Heart left ventricle (tissue), 16 donors: ENCODE measurements at regions not wholly inside any gene's neighbourhood (a gene's known extent, or its start where the extent isn't known, plus 50 kb on each side); places are given as distances from the start of the nearest gene placed in this dataset.
"Not testable (repeated sequence)": the region's sequence is repeated elsewhere in the genome, so short reads cannot be mapped to it uniquely, and the experiment has no call there.

ENCODE experiments used
- ATAC-seq, 4 donors: fragments of 200-7000 bp; cut with Tn5 transposase; one replicate each; pipeline ENCODE4 v1.9.1; 2020 to 2022; ENCODE audit warnings: moderate library complexity in 4 of 4, mild to moderate bottlenecking in 3 of 4, moderate number of reproducible peaks in 1 of 4
- DNase-seq, 5 donors: peaks; one replicate each; pipeline ENCODE4 v3.0.0-alpha.2; 2020
- H3K27ac ChIP-seq, 12 donors: fragments of 200-600 bp; sonication (generic) in 4 of 12; one replicate each; pipeline versions ENCODE4 v1.5.0 to v1.8.0; 2016 to 2022; ENCODE audit warnings: mild to moderate bottlenecking in 2 of 12
- H3K27me3 ChIP-seq, 9 donors: fragments of 200-600 bp; sonication (generic) in 2 of 9; one replicate each; pipeline versions ENCODE4 v1.5.1 to v1.8.0; 2016 to 2022; ENCODE audit warnings: mild to moderate bottlenecking in 3 of 9
- H3K36me3 ChIP-seq, 9 donors: fragments of 200-600 bp; sonication (generic) in 2 of 9; one replicate each; pipeline versions ENCODE4 v1.5.0 to v1.8.0; 2018 to 2022; ENCODE audit warnings: mild to moderate bottlenecking in 2 of 9
- H3K4me1 ChIP-seq, 12 donors: fragments of 200-600 bp; sonication (generic) in 4 of 12; one replicate each; pipeline versions ENCODE4 v1.5.0 to v1.8.0; 2016 to 2022; ENCODE audit warnings: mild to moderate bottlenecking in 3 of 12
- H3K4me3 ChIP-seq, 12 donors: fragments of 200-600 bp; sonication (generic) in 4 of 12; one replicate each; pipeline versions ENCODE4 v1.5.0 to v1.8.0; 2017 to 2022; ENCODE audit warnings: mild to moderate bottlenecking in 9 of 12, moderate library complexity in 4 of 12
- H3K9me3 ChIP-seq, 12 donors: fragments of 200-600 bp; sonication (generic) in 4 of 12; one replicate each; pipeline versions ENCODE4 v1.5.0 to v1.8.0; 2016 to 2022; ENCODE audit warnings: mild to moderate bottlenecking in 1 of 12
- POLR2A ChIP-seq, 2 donors: fragments of 450-650 bp; IDR thresholded peaks; one replicate each; pipeline ENCODE4 v1.6.1; 2017; ENCODE audit warnings: antibody characterized with exemption in 2 of 2, mild to moderate bottlenecking in 2 of 2, moderate library complexity in 2 of 2
- WGBS, 4 donors: extraction: QIAGEN DNeasy Blood & Tissue Kit in 2 of 4; methylation state at CpG; one replicate each; pipeline versions ENCODE4 v1.1.5 to v1.1.7; 2013 to 2018; 5-methylcytosine and 5-hydroxymethylcytosine counted together
- intact Hi-C, 10 donors: fragments of 100-400 bp; cut with DNase I; formaldehyde crosslinking; loops; one replicate each; pipeline versions ENCODE4 v1.11.1 to v1.14.2; 2022
- TF ChIP-seq, protein P1 (sequence below), 12 donors: fragments of 200-600 bp; sonication (generic) in 4 of 12; IDR thresholded peaks; one replicate each; pipeline versions ENCODE4 v1.5.0 to v1.8.0; 2018 to 2022; ENCODE audit warnings: antibody characterized with exemption in 12 of 12, mild to moderate bottlenecking in 5 of 12
- donor health status: ischemic (EF 13 %, LVEDD 7.1; RV severe dilation, severe dysfunction).
- donor health status: healthy with polysubstance abuse.
- donor health status: DM: no; HTN: yes; CAD: no.
- donor health status: DM: no; HTN: no; CAD: no.
- donor health status: ischemic (EF 25% LVEDD 6.9; RV normal size, moderate dysfunction).
- donor health status: ischemic (EF 25% LVEDD 5.7; RV mildly dilated, moderate dysfunction).
- donor health status: healthy.
- donor health status: DM: yes; HTN: yes; CAD: no.
- donor health status: ischemic (EF 35%, LVEDD 5.7; RV mildly dilated, moderate dysfunction).
- donor health status: nonischemic (EF 11% LVEDD 7.7; RV severe dilation, severe dysfunction).
- donor health status: DM: yes; HTN: yes; CAD: no.
- donor health status: PGD.
- donor health status: ischemic (EF 29% LVEDD 5.4; RV normal size, mild dysfunction).
- donor health status: nonischemic (EF 23%, LVEDD 6.1; RV moderate dilation, normal function).

DNA sequence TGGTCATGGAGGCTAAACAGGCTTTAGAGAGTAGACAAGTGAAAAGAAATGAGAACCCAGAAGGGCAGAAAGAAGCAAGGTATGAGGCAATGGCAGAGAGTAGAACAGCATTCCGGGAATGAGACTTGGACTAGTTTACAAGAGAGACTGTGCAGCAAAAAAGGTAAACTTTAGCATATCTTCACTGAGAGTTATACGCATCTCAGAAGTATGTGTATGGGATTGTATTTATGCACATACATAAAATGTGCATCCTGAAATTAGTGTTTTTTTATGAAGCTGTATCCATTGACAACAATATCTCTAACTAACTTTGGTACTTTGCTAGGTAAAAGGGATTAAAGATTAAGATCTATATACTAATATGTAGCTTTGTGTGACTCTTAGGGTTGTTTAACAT is 753.6 kb downstream of the BCKDHB start:
- Histone ChIP-seq H3K27me3 (no peaks in the 10 kb centered on the region), H3K27ac (no peak overlapping the region), H3K36me3 (no peaks in the 10 kb centered on the region), H3K4me3 (no peak overlapping the region), H3K4me1 (no peaks in the 10 kb centered on the region), H3K9me3 (peaks cover 0 to 13% (median 4%) of the 10 kb centered on the region in 12 donors)
- intact Hi-C loops = no loop called here
- DNase-seq (no peak), ATAC-seq (no peak)
- 88 to 92% (median 89%) methylated on average over 2 of the region's 2 CpGs for WGBS, 4 donors
- TF ChIP-seq, protein P1, sequence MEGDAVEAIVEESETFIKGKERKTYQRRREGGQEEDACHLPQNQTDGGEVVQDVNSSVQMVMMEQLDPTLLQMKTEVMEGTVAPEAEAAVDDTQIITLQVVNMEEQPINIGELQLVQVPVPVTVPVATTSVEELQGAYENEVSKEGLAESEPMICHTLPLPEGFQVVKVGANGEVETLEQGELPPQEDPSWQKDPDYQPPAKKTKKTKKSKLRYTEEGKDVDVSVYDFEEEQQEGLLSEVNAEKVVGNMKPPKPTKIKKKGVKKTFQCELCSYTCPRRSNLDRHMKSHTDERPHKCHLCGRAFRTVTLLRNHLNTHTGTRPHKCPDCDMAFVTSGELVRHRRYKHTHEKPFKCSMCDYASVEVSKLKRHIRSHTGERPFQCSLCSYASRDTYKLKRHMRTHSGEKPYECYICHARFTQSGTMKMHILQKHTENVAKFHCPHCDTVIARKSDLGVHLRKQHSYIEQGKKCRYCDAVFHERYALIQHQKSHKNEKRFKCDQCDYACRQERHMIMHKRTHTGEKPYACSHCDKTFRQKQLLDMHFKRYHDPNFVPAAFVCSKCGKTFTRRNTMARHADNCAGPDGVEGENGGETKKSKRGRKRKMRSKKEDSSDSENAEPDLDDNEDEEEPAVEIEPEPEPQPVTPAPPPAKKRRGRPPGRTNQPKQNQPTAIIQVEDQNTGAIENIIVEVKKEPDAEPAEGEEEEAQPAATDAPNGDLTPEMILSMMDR (IDR thresholded peaks at IDR 0.05) = no peak
- TF ChIP-seq POLR2A (IDR thresholded peaks at IDR 0.05) = no peak

GRCh38 chr6:80847973-80848372 is 741.5 kb downstream of the BCKDHB start:
- 93 to 96% (median 96%) methylated on average over 7 to 12 of the region's 12 CpGs for WGBS, 4 donors
- H3K4me3 ChIP-seq, H3K27me3 ChIP-seq, DNase-seq, H3K4me1 ChIP-seq, H3K27ac ChIP-seq, intact Hi-C loops, ATAC-seq, H3K36me3 ChIP-seq: not testable (repeated sequence)
- H3K9me3 ChIP-seq = peaks cover 0 to 34% (median 18%) of the 10 kb centered on the region in 12 donors

GRCh38 chr6:80832337-80832736 is 725.9 kb downstream of the BCKDHB start:
- peaks cover 0 to 2% (median 0%) of the 10 kb centered on the region in 12 donors for H3K9me3 ChIP-seq
- TF ChIP-seq POLR2A (IDR thresholded peaks at IDR 0.05) = no peak
- TF ChIP-seq, protein P1 (IDR thresholded peaks at IDR 0.05) = no peak
- no peak overlapping the region for H3K27ac ChIP-seq
- intact Hi-C loops = no loop called here
- no peak for DNase-seq
- H3K4me1 ChIP-seq = no peaks in the 10 kb centered on the region
- 90 to 94% (median 91%) methylated on average over 3 of the region's 3 CpGs for WGBS, 4 donors
- no peaks in the 10 kb centered on the region for H3K27me3 ChIP-seq
- no peaks in the 10 kb centered on the region for H3K36me3 ChIP-seq
- no peak overlapping the region for H3K4me3 ChIP-seq
- no peak for ATAC-seq

DNA sequence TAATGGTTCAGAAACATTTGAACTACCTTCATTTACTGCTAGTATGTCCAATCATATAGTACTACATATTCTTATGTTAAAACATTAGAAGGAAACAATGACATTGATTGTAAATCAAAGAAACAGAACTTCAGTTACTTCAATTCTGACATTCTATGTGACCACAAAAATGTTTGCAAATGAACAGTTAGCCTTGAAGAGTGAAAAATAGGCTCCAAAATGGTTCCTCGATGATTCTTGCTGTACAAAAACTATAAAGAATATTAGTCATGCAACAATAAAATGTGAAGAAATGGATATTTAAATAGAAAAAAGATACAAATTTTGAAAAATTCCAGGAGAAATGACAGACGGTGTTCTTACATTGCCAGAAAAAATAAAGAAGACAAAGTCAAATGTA is 686.9 kb downstream of the BCKDHB start:
- Histone ChIP-seq H3K36me3 (no peaks in the 10 kb centered on the region), H3K27me3 (no peaks in the 10 kb centered on the region), H3K4me3 (no peak overlapping the region), H3K27ac (no peak overlapping the region), H3K9me3 (peaks cover 0 to 5% (median 0%) of the 10 kb centered on the region in 12 donors), H3K4me1 (peaks cover 0 to 19% (median 0%) of the 10 kb centered on the region in 12 donors)
- intact Hi-C loops = no loop called here
- DNase-seq (no peak), ATAC-seq (no peak)
- 82 to 88% (median 86%) methylated on average over 2 of the region's 2 CpGs for WGBS, 4 donors
- no peak for TF ChIP-seq POLR2A (IDR thresholded peaks at IDR 0.05)
- TF ChIP-seq, protein P1 (IDR thresholded peaks at IDR 0.05) = no peak

- intact Hi-C loops = no loop called here
- ATAC-seq (no peak), DNase-seq (no peak)
- H3K4me3 ChIP-seq = no peak overlapping the region
- H3K36me3 ChIP-seq = no peaks in the 10 kb centered on the region
- H3K4me1 ChIP-seq = peaks cover 0 to 19% (median 0%) of the 10 kb centered on the region in 12 donors
- no peaks in the 10 kb centered on the region for H3K27me3 ChIP-seq
- TF ChIP-seq, protein P1 (IDR thresholded peaks at IDR 0.05) = no peak
- no peak for TF ChIP-seq POLR2A (IDR thresholded peaks at IDR 0.05)
- peaks cover 0 to 5% (median 0%) of the 10 kb centered on the region in 12 donors for H3K9me3 ChIP-seq
- H3K27ac ChIP-seq = no peak overlapping the region
Observed at GRCh38 chr6:80792151-80792550, 685.7 kb downstream of the BCKDHB start.
